ENCODE measurements at regions not wholly inside any gene's neighbourhood (a gene's known extent, or its start where the extent isn't known, plus 50 kb on each side); places are given as distances from the start of the nearest gene placed in this dataset.

GRCh38 chr7:155907450-155908200 lies 95.4 kb upstream of the SHH start:
- TF ChIP-seq TCF12 (IDR thresholded peaks at IDR 0.05; ENCODE audit: low read depth), result no peak
- TF ChIP-seq EP300 (IDR thresholded peaks at IDR 0.05; ENCODE audit: borderline replicate concordance), result no peak
- TF ChIP-seq MAX (IDR thresholded peaks at IDR 0.05), result no peak
- no peak for TF ChIP-seq NFIC (IDR thresholded peaks at IDR 0.05)
- no peak for TF ChIP-seq CREB1 (IDR thresholded peaks at IDR 0.05; ENCODE audit: low read depth)

All from Ishikawa (cell line).